Sciatic nerve (tissue), 2 donors: ENCODE measurements at regions not wholly inside any gene's neighbourhood (a gene's known extent, or its start where the extent isn't known, plus 50 kb on each side); places are given as distances from the start of the nearest gene placed in this dataset.
A peak's percentile ranks its signal among the peaks of the same experiment; 100 is the strongest.
"Not testable (repeated sequence)": the region's sequence is repeated elsewhere in the genome, so short reads cannot be mapped to it uniquely, and the experiment has no call there.

Experiments
- ATAC-seq: fragments of 200-7000 bp; cut with Tn5 transposase; one replicate; pipeline ENCODE4 v1.9.1; 2020; ENCODE audit warnings: mild to moderate bottlenecking, moderate library complexity
- DNase-seq: peaks from one replicate; pipeline ENCODE4 v3.0.0-alpha.2; 2020; ENCODE audit warnings: low spot score
- intact Hi-C: fragments of 100-400 bp; cut with DNase I; formaldehyde crosslinking; loops from one replicate; pipeline ENCODE4 v1.14.2; 2022
- donor health status: DM: no; HTN: no; CAD: no.
- donor health status: DM: no; HTN: no; CAD: no.

GRCh38 chr15:20101281-20101680 is 440.3 kb downstream of the GOLGA6L6 start:
- intact Hi-C loops, ATAC-seq, DNase-seq: not testable (repeated sequence)

- ATAC-seq, intact Hi-C loops, DNase-seq: not testable (repeated sequence)
These were observed 440.9 kb downstream of the GOLGA6L6 start for GRCh38 chr15:20100604-20101270.

GRCh38 chr15:20095699-20096303 is 445.8 kb downstream of the GOLGA6L6 start:
- ATAC-seq, intact Hi-C loops, DNase-seq: not testable (repeated sequence)

- intact Hi-C loops, DNase-seq, ATAC-seq: not testable (repeated sequence)
These were observed 452.1 kb downstream of the GOLGA6L6 start for GRCh38 chr15:20089541-20089940.

- intact Hi-C loops, ATAC-seq, DNase-seq: not testable (repeated sequence)
These were observed 457.6 kb downstream of the GOLGA6L6 start for GRCh38 chr15:20084026-20084425.

GRCh38 chr15:20074082-20074481 is 467.5 kb downstream of the GOLGA6L6 start:
- intact Hi-C loops, ATAC-seq: not testable (repeated sequence)
- DNase-seq, result peak; percentile 42

- ATAC-seq, DNase-seq, intact Hi-C loops: not testable (repeated sequence)
These were observed 472.6 kb downstream of the GOLGA6L6 start for GRCh38 chr15:20069043-20069442.

GRCh38 chr15:20066173-20066572 is 475.4 kb downstream of the GOLGA6L6 start:
- intact Hi-C loops, DNase-seq, ATAC-seq: not testable (repeated sequence)

- DNase-seq, ATAC-seq, intact Hi-C loops: not testable (repeated sequence)
These were observed 476.1 kb downstream of the GOLGA6L6 start for GRCh38 chr15:20065508-20065907.

- intact Hi-C loops, DNase-seq, ATAC-seq: not testable (repeated sequence)
These were observed 478.4 kb downstream of the GOLGA6L6 start for GRCh38 chr15:20063167-20063566.

- DNase-seq, intact Hi-C loops, ATAC-seq: not testable (repeated sequence)
These were observed 480.8 kb downstream of the GOLGA6L6 start for GRCh38 chr15:20060838-20061237.

GRCh38 chr15:20056871-20057270 is 484.7 kb downstream of the GOLGA6L6 start:
- DNase-seq, ATAC-seq, intact Hi-C loops: not testable (repeated sequence)

GRCh38 chr15:20055921-20056320 is 485.7 kb downstream of the GOLGA6L6 start:
- DNase-seq, intact Hi-C loops, ATAC-seq: not testable (repeated sequence)

- DNase-seq, ATAC-seq, intact Hi-C loops: not testable (repeated sequence)
These were observed 493.4 kb downstream of the GOLGA6L6 start for GRCh38 chr15:20048189-20048588.

GRCh38 chr15:20045165-20045564 is 496.4 kb downstream of the GOLGA6L6 start:
- intact Hi-C loops, ATAC-seq, DNase-seq: not testable (repeated sequence)

- DNase-seq, intact Hi-C loops, ATAC-seq: not testable (repeated sequence)
These were observed 500.9 kb downstream of the GOLGA6L6 start for GRCh38 chr15:20040691-20041090.

- intact Hi-C loops, result not testable (repeated sequence)
These were observed 516.6 kb downstream of the GOLGA6L6 start for GRCh38 chr15:20025040-20025439.

GRCh38 chr15:20022349-20022748 is 519.3 kb downstream of the GOLGA6L6 start:
- ATAC-seq, DNase-seq, intact Hi-C loops: not testable (repeated sequence)

More at GRCh38 chr15:20025040-20025439, 516.6 kb downstream of the GOLGA6L6 start:
- not testable (repeated sequence) for ATAC-seq, DNase-seq

GRCh38 chr15:20021351-20021750 is 520.2 kb downstream of the GOLGA6L6 start:
- DNase-seq, intact Hi-C loops, ATAC-seq: not testable (repeated sequence)

- ATAC-seq, intact Hi-C loops, DNase-seq: not testable (repeated sequence)
These were observed 521.0 kb downstream of the GOLGA6L6 start for GRCh38 chr15:20020588-20020987.
